OCI-LY1 (cell line): ENCODE measurements at regions not wholly inside any gene's neighbourhood (a gene's known extent, or its start where the extent isn't known, plus 50 kb on each side); places are given as distances from the start of the nearest gene placed in this dataset.

Experiments used
- EZH2 ChIP-seq: fragments of 200-600 bp; sonication (generic), shearing (Covaris generic); IDR thresholded peaks from 2 replicates; pipeline ENCODE4 v1.8.0; 2017; ENCODE audit warnings: borderline replicate concordance, mixed run types, mild to moderate bottlenecking, antibody characterized with exemption, low read length, moderate library complexity, mixed read lengths
- TF ChIP-seq, protein P1 (sequence below): fragments of 200-600 bp; sonication (generic), shearing (Covaris generic); IDR thresholded peaks from 2 replicates; pipeline ENCODE4 v1.5.1; 2017; ENCODE audit warnings: mild to moderate bottlenecking, antibody characterized with exemption, low read length, moderate library complexity, mixed read lengths

DNA sequence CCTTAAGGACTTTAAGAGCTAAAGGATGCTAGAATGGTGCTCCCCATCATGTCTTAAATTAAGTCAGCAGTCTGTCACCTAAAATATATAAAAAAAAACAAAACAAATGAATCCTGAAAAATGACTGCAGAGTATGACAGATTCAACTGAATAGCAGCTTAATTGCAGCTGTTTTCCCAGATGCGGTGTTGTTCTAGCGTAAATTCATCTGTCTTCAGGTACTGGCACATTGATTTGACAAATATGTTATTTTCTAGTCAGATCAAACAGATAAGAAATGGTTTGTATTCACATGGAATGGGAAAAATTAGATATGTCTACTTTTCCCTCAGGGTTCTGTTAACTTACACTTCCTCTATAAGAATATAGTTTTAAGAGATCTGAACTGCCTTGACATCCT lies 211.7 kb downstream of the NAF1 start:
- TF ChIP-seq, protein P1, sequence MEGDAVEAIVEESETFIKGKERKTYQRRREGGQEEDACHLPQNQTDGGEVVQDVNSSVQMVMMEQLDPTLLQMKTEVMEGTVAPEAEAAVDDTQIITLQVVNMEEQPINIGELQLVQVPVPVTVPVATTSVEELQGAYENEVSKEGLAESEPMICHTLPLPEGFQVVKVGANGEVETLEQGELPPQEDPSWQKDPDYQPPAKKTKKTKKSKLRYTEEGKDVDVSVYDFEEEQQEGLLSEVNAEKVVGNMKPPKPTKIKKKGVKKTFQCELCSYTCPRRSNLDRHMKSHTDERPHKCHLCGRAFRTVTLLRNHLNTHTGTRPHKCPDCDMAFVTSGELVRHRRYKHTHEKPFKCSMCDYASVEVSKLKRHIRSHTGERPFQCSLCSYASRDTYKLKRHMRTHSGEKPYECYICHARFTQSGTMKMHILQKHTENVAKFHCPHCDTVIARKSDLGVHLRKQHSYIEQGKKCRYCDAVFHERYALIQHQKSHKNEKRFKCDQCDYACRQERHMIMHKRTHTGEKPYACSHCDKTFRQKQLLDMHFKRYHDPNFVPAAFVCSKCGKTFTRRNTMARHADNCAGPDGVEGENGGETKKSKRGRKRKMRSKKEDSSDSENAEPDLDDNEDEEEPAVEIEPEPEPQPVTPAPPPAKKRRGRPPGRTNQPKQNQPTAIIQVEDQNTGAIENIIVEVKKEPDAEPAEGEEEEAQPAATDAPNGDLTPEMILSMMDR, result no peak
- TF ChIP-seq EZH2, result no peak
